ENCODE measurements at regions not wholly inside any gene's neighbourhood (a gene's known extent, or its start where the extent isn't known, plus 50 kb on each side); places are given as distances from the start of the nearest gene placed in this dataset.

DNA sequence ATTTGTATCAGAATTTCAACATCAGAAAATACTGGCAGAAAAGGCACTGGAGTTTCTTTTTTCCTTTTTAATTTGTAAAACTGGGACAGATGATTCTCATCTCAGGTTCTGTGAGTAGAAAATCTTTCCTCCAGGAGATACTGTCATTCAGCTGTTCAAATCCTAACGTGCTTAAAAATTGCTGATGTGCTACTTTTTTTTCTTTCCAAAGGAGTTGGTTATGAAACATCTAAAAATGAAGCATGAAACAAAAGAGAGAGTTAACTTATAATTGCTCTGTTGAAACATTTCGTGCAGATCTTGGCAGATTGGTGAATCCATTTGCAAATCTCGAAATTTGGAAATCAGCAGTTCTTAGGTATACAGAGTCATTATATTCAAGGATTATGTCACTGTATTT is 622.6 kb downstream of the RNF144B start:
- no peak for TF ChIP-seq POLR2AphosphoS5 (IDR thresholded peaks at IDR 0.05)
- TF ChIP-seq, protein P1, sequence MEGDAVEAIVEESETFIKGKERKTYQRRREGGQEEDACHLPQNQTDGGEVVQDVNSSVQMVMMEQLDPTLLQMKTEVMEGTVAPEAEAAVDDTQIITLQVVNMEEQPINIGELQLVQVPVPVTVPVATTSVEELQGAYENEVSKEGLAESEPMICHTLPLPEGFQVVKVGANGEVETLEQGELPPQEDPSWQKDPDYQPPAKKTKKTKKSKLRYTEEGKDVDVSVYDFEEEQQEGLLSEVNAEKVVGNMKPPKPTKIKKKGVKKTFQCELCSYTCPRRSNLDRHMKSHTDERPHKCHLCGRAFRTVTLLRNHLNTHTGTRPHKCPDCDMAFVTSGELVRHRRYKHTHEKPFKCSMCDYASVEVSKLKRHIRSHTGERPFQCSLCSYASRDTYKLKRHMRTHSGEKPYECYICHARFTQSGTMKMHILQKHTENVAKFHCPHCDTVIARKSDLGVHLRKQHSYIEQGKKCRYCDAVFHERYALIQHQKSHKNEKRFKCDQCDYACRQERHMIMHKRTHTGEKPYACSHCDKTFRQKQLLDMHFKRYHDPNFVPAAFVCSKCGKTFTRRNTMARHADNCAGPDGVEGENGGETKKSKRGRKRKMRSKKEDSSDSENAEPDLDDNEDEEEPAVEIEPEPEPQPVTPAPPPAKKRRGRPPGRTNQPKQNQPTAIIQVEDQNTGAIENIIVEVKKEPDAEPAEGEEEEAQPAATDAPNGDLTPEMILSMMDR (IDR thresholded peaks at IDR 0.05) = no peak
- no peak for TF ChIP-seq POLR2A (IDR thresholded peaks at IDR 0.05; ENCODE audit: low read depth)
- no peak for TF ChIP-seq EP300 (IDR thresholded peaks at IDR 0.05)

All from esophagus muscularis mucosa (tissue), 4 donors.